WERI-Rb-1 (cell line): ENCODE measurements at regions not wholly inside any gene's neighbourhood (a gene's known extent, or its start where the extent isn't known, plus 50 kb on each side); places are given as distances from the start of the nearest gene placed in this dataset.
"Not testable (repeated sequence)": the region's sequence is repeated elsewhere in the genome, so short reads cannot be mapped to it uniquely, and the experiment has no call there.

ENCODE experiments used
- DNase-seq: peaks from one replicate; pipeline ENCODE4 v3.0.0-alpha.2; 2020
- H3K27ac ChIP-seq: fragments of 250-450 bp; sonication (Bioruptor Pico); 2 replicates; pipeline ENCODE4 v1.5.1; 2020; ENCODE audit warnings: mild to moderate bottlenecking, moderate library complexity
- H3K27me3 ChIP-seq: fragments of 250-450 bp; sonication (Bioruptor Pico); 2 replicates; pipeline ENCODE4 v1.5.1; 2021; ENCODE audit warnings: mild to moderate bottlenecking, low read depth, moderate library complexity; ENCODE audit not compliant: insufficient read depth, severe bottlenecking
- H3K36me3 ChIP-seq: fragments of 250-450 bp; sonication (Bioruptor Pico); 2 replicates; pipeline ENCODE4 v1.5.1; 2020; ENCODE audit warnings: mild to moderate bottlenecking, moderate library complexity
- H3K4me3 ChIP-seq: 2 replicates; pipeline ENCODE4 v1.5.1; 2011; ENCODE audit warnings: low read depth, mild to moderate bottlenecking, control low read depth, low read length
- H3K9me3 ChIP-seq: fragments of 250-450 bp; sonication (Bioruptor Pico); 2 replicates; pipeline ENCODE4 v1.5.1; 2021; ENCODE audit warnings: mild to moderate bottlenecking, moderate library complexity; ENCODE audit not compliant: severe bottlenecking
- CTCF ChIP-seq: IDR thresholded peaks from 2 replicates; pipeline ENCODE4 v1.5.1; 2011; ENCODE audit warnings: low read depth, mild to moderate bottlenecking, control low read depth, inconsistent platforms, low read length

- H3K27ac ChIP-seq: no peak overlapping the region
- TF ChIP-seq CTCF: peak; percentile 87
- no peak overlapping the region for H3K4me3 ChIP-seq
- no peaks in the 10 kb centered on the region for H3K9me3 ChIP-seq
- DNase-seq: peak; percentile 76
- no peaks in the 10 kb centered on the region for H3K36me3 ChIP-seq
- no peaks in the 10 kb centered on the region for H3K27me3 ChIP-seq
Measured at GRCh38 chr7:125316466-125316865, 386.8 kb upstream of the POT1 start.

GRCh38 chr7:125299003-125299765 lies 369.6 kb upstream of the POT1 start:
- TF ChIP-seq CTCF: no peak

GRCh38 chr7:125279961-125280360 lies 350.3 kb upstream of the POT1 start:
- H3K4me3 ChIP-seq: no peak overlapping the region
- no peak overlapping the region for H3K27ac ChIP-seq
- peaks cover 7% of the 10 kb centered on the region for H3K27me3 ChIP-seq
- DNase-seq: no peak
- no peaks in the 10 kb centered on the region for H3K36me3 ChIP-seq
- TF ChIP-seq CTCF: no peak
- no peaks in the 10 kb centered on the region for H3K9me3 ChIP-seq

More at GRCh38 chr7:125299003-125299765, 369.6 kb upstream of the POT1 start:
- no peak for DNase-seq
- no peaks in the 10 kb centered on the region for H3K27me3 ChIP-seq
- H3K4me3 ChIP-seq: no peak overlapping the region
- H3K36me3 ChIP-seq: no peaks in the 10 kb centered on the region
- H3K9me3 ChIP-seq: no peaks in the 10 kb centered on the region
- H3K27ac ChIP-seq: no peak overlapping the region

GRCh38 chr7:125278318-125278717 lies 348.7 kb upstream of the POT1 start:
- peaks cover 7% of the 10 kb centered on the region for H3K27me3 ChIP-seq
- no peak overlapping the region for H3K27ac ChIP-seq
- no peak overlapping the region for H3K4me3 ChIP-seq
- DNase-seq: no peak
- H3K36me3 ChIP-seq: no peaks in the 10 kb centered on the region
- no peak for TF ChIP-seq CTCF
- H3K9me3 ChIP-seq: no peaks in the 10 kb centered on the region

GRCh38 chr7:125274742-125275141 lies 345.1 kb upstream of the POT1 start:
- H3K36me3 ChIP-seq, DNase-seq, H3K9me3 ChIP-seq, H3K27me3 ChIP-seq, H3K4me3 ChIP-seq, H3K27ac ChIP-seq: not testable (repeated sequence)

DNA sequence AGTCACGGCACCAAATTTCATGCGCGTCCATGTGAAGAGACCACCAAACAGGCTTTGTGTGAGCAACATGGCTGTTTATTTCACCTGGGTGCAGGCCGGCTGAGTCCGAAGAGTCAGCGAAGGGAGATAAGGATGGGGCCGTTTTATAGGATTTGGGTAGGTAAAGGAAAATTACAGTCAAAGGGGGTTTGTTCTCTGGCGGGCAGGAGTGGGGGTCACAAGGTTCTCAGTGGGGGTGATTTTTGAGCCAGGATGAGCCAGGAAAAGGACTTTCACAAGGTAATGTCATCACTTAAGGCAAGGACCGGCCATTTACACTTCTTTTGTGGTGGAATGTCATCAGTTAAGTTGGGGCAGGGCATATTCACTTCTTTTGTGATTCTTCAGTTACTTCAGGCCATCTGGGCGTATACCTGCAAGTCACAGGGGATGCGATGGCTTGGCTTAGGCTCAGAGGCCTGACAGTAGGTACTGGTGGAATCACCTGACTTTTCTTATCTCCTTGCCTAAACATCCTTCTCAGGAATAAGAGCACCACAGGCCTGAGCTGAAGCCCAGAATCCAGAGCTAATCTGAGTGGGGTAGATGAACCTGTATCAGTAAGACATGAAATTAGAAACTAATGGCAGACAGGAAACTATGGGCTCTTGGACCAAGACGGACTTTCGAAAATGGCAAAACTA lies 334.7 kb upstream of the POT1 start:
- not testable (repeated sequence) for H3K27ac ChIP-seq, DNase-seq

GRCh38 chr7:125258876-125259417 lies 329.3 kb upstream of the POT1 start:
- not testable (repeated sequence) for H3K27me3 ChIP-seq, H3K36me3 ChIP-seq, H3K4me3 ChIP-seq, H3K27ac ChIP-seq, H3K9me3 ChIP-seq, DNase-seq

More for the DNA sequence above, 334.7 kb upstream of the POT1 start:
- not testable (repeated sequence) for H3K4me3 ChIP-seq, H3K27me3 ChIP-seq, H3K36me3 ChIP-seq, H3K9me3 ChIP-seq
